Body of pancreas (tissue), 4 donors: ENCODE measurements at regions not wholly inside any gene's neighbourhood (a gene's known extent, or its start where the extent isn't known, plus 50 kb on each side); places are given as distances from the start of the nearest gene placed in this dataset.
"Not testable (repeated sequence)": the region's sequence is repeated elsewhere in the genome, so short reads cannot be mapped to it uniquely, and the experiment has no call there.

Experiments used
- CTCF ChIP-seq, 7 experiments: fragments of 450-650 bp in 4 of 7; fragments of 200-600 bp in 3 of 7; sonication (generic) in 3 of 7; IDR thresholded peaks; one replicate each; pipeline ENCODE4 v1.5.1; 2016 to 2019; ENCODE audit warnings: antibody characterized with exemption in 7 of 7
- POLR2A ChIP-seq, 3 donors: fragments of 450-650 bp; IDR thresholded peaks; one replicate each; pipeline ENCODE4 v1.6.1; 2016; ENCODE audit warnings: antibody characterized with exemption in 3 of 3, mild to moderate bottlenecking in 2 of 3

- TF ChIP-seq CTCF, POLR2A (IDR thresholded peaks at IDR 0.05): not testable (repeated sequence)
Measured at GRCh38 chr17:28265856-28266546, 53.0 kb upstream of the TMEM97 start.
